Middle frontal gyrus (tissue), 1 donor: ENCODE measurements at regions not wholly inside any gene's neighbourhood (a gene's known extent, or its start where the extent isn't known, plus 50 kb on each side); places are given as distances from the start of the nearest gene placed in this dataset.

Experiments
- DNase-seq: peaks from one replicate; pipeline ENCODE4 v3.0.0-alpha.2; 2015; ENCODE audit warnings: low spot score; ENCODE audit errors: extremely low spot score

DNA sequence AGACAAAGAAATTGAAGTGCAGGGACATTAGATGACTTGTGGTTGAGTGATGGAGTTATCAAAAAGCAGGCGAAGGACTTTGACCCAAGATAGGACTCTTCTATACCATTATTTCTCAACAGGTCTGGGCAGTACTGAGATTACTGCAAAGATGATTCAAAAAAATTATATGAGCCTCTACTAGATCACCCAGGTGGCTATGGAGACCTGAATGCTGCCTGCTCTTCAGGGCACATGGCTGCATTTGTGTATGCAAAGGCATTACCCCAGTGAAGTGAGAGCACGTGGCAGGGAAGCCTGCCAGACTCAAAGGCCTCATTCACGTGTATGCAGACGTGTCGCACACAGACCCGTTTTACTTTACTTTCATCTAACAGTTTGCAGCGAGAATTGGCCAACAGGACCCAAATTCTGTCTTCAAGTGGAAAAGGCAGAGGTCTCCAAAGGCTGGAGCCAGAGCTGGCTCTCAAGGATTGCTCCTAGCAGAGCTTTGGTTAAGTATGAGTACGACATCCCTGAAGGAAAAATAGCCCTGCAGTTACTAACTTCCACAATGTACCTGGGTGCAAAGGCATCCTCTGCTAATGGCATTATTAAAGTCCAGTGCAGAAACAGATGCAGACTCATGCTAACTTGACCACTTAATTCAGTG lies 113.8 kb upstream of the ARMC2 start:
- DNase-seq: no peak

DNA sequence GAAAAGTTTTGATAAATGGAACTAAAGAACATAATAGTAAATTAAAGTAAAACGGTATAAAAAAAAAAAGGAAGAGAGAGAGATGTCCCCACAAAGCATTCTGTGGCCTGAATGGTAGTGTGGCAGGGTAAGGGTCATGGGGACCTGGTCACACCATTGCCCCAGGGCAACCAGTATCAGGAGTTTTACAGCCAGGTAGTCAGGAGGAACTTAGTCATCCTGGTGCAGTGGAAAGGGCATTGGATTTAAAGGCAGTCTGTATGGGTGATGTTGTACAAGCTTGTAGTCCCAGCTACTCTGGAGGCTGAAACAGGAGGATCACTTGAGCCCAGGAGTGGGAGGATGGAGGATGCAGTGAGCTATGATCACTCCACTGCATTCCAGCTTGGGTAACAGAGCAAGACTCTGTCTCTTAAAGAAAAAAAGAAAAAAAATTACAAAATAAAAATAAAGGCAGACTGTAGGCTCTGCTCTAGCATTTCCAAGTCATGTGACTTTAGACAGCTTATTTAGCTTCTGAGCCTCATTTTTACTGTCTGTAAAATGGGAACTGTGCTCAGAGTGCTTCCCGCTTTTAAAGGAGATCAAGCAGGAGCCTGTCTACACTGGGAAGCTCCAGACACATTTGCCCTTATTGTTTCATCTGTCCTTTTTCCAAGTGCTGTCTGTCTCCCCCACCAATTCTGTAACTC lies 112.8 kb upstream of the ARMC2 start:
- no peak for DNase-seq

GRCh38 chr6:108736002-108736361 lies 112.2 kb upstream of the ARMC2 start:
- no peak for DNase-seq

DNA sequence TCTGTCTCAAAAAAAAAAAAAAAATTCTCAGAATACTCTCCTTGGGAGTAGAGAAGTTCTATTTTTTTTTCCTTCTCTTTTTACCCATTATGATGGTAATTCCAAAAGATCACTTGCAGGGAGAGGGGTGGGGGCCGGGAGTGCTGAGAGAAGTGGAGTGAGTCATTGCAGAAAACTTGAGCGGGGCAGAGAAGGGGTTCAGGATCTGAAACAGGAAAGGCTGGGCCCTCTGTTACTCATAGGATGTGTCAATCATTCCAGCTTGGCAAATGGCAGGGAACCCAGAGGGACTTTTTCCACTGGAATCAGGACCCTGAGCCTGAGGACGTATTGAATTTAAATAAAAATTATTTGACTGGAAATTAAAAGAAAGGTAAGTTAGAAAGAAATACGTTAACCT lies 111.4 kb upstream of the ARMC2 start:
- DNase-seq: no peak

DNA sequence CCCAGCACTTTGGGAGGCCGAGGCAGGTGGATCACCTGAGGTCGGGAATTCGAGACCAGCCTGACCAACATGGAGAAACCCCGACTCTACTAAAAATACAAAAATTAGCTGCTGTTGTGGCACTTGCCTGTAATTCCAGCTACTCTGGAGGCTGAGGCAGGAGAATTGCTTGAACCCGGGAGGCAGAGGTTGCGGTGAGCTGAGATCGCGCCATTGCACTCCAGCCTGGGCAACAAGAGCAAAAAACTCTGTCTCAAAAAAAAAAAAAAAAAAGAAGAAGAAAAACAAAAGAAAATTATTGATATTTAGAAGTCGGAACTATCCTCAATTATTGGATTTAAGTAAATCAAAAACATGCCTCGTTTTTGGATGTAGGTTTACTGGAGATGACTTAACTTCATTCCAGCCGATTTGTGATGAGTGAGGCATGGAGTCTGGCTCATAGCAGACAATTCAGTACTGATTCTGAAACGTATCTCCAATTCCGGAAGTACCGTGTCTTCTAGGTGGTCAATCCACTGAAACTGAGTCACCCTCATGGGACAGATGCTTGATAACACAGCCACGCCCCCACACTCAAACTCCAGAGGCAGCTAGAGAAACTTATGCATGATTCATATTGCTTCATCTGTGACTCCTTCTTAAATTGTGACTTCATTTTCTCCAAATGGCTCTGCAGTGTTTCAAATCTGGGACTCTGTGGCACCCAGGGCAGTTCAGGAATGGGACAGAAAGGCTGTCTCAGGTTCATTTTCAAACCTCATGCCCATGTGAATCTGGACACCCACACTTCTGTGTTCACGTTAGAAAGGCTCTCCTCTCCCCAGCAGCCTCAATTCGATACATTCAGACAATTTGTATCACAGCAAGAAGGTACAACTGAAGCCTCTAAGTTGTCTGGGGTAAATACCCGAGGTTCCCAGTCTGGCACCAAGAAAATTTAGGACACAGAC lies 110.4 kb upstream of the ARMC2 start:
- DNase-seq: no peak

DNA sequence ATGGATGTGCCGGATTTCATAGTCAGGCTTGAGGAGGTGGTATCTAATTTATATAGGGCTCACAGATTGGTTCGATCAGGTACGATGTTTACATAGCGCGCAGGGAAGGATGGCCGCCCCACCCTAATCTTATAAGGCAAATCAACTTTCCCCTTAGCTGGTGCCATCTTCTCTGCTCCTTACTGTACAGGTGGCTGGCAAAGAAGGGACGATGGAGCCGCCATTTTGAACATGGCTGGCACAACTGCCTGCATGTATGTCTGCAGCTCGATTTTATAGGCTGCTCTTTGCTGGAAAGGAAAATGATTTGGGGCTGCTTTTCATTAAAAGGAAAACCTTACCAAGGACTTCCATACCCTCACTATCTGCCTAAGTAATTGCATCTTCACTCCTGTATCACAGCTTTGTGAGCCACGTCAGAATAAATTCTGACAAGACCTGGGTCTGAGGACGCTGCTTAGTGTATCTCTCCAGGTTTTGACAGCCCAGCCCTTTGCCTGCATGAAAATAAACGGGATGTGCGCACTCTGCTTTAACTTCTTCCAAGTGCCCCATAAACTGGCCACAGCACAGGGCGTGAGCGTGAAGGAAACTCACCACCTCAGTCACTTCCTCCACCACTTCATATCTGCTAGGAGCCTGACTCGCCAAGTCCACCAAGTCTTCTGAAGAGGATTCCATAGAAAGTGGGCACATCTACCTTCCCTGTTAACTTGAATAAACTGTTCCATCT lies 109.4 kb upstream of the ARMC2 start:
- no peak for DNase-seq

GRCh38 chr6:108739496-108740330 lies 108.5 kb upstream of the ARMC2 start:
- DNase-seq: no peak

DNA sequence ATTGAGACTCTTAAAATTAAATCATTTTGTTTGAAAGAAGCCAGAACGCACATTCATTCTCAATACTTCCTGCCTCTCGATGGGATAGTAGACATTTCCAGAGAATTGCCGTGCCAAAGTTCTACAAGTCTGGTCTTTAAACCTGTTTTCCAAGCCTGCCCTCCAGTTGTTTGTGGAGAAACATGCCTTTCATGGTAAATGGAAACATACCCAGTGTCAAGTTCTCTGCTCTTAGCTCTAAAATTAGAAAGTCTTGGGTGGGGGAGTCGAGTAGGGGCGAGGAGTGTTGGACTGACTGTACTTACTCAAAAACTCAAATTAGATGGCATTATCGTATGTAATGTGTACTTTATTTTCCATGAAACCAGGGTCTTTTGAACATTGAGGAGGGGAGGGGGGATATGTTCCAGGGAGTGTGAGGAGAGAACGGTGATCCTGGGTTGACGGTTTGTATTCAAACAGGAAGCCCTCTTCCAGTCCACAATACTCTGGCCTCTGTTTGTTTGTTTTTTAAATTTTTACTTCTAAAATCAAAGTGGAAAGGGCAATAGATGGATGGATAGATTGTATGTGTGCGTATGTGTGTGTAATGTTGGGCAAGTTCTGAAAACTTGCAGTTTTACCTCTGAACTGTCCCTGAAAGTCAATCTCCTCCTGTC lies 106.8 kb upstream of the ARMC2 start:
- no peak for DNase-seq

DNA sequence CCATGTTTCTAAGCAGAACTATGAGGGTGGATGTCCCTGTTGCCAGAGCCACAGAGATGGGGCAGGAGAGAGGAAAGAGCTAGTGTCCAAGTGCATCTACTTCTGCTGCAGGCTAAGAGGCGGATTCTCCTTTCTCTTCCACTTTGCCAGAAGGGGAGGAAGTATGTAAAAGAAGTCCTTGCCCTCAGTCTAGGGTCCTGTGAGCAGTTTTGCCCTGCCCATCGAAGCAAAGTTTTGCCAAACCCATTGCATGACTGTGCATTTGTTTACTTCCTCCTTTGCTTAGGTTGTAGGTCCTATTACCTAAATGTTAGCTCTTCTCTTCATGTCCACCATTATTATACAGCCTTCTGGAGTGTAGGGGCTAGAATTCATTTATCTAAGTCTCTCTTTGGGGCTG lies 106.2 kb upstream of the ARMC2 start:
- no peak for DNase-seq

- no peak for DNase-seq
Measured at GRCh38 chr6:108744244-108744972, 103.8 kb upstream of the ARMC2 start.

DNA sequence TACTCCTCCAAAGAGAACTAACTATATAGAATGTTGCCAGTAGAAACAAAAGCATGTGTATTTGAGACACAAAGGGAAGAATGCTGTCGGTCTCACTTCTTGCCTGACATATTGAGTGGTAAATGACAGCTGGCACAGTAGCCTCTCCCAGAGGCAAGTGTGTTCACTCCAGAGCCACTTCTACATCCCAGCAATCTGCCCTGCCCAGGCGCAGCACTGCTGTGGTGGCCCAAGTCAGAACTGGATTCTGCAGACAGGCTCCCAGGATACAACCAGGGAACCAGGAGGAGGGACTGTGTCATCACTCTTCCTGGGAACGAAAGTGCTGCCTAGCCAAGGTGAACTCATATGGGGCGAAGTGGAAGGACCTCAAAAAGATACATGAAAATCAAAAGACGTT lies 103.2 kb upstream of the ARMC2 start:
- DNase-seq: no peak

- DNase-seq: no peak
Measured at GRCh38 chr6:108745664-108746336, 102.4 kb upstream of the ARMC2 start.

DNA sequence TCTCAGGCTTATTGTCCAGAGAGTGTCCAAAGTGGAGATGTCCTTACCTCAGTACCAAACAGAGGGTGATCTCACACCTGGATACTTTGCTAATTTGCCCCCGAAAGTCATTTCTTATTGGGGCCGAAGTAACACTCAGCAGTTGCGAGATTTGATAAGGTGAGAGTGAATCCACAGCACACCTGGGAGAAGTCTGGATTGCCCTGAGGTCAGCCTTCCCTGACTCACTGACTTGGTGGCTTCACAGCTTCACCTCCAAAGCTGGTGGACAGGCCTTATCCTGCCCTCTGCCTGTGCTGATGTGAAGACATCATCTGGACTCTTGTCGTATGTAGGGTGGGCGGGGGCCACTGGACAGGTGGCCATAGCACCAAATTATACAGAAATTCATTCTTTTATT lies 101.9 kb upstream of the ARMC2 start:
- DNase-seq: no peak

DNA sequence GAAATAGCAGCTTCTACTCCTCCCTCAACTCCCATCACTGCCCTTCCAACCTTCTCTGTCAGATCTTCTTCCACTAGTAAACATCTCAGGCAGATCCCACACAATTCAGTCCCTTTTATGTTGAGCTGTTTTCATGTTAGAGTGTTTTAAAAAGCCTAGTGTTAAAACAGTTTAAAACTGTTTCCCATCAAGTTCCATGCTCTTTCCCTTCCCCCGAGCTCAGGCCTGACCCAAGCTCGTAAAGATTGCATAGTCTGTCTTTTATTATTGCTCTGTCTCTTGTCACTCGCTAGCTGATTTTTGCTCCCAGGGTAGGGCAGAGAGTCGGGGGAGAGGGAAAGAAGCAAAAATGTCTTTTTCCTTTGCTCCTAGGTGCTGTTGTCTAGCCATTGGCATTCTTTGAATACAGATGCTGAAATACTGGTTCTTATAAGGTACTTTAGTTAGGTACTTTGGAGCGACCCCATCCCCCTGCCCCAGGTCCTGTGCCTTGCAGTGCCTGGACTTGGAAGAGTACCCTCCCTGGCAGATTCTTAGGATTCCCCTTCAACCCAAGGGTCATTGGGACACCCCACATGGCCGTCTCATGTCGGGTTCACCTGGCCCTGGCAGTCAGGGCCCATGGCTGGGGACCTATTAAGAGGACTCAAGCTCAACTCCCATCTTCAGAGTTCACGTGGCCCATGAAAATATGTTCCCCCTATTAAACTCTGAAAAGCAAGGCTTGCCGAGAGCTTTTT lies 101.2 kb upstream of the ARMC2 start:
- DNase-seq: no peak

DNA sequence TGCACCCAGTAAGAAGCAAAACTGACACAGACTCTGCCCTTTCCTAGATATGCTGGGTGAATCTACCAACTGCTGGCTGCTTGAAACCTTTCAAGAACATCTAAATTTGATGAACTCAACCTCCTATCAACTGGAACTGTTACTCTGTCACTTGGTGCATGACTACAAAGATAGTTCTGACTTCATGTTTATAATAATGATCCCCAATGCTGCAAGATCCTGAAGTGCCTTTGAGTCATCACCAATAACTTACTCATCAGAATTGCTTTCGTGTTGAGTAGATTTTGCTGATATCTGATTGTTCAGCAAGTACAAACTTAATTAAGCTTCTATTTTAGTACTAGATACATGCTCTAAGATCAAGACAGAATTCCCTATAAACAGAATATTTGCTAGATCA lies 100.2 kb upstream of the ARMC2 start:
- no peak for DNase-seq

GRCh38 chr6:108748959-108749358 lies 99.3 kb upstream of the ARMC2 start:
- no peak for DNase-seq

GRCh38 chr6:108750801-108751200 lies 97.4 kb upstream of the ARMC2 start:
- no peak for DNase-seq

GRCh38 chr6:108751282-108751681 lies 96.9 kb upstream of the ARMC2 start:
- no peak for DNase-seq
